ENCODE measurements at regions not wholly inside any gene's neighbourhood (a gene's known extent, or its start where the extent isn't known, plus 50 kb on each side); places are given as distances from the start of the nearest gene placed in this dataset.

- no peak for TF ChIP-seq EZH2 (IDR thresholded peaks at IDR 0.05)
- TF ChIP-seq POLR2AphosphoS5 (IDR thresholded peaks at IDR 0.05; ENCODE audit: borderline replicate concordance, low read depth, low read length) = no peak
These were observed 119.7 kb upstream of the TMCC3 start for GRCh38 chr12:94769776-94770759.

Data from SK-N-MC (cell line).